ENCODE measurements at regions not wholly inside any gene's neighbourhood (a gene's known extent, or its start where the extent isn't known, plus 50 kb on each side); places are given as distances from the start of the nearest gene placed in this dataset.

GRCh38 chr13:112220296-112220875, 153.4 kb downstream of the SOX1 start:
- TF ChIP-seq CTCF (IDR thresholded peaks at IDR 0.05) (no peak), EP300 (IDR thresholded peaks at IDR 0.05) (no peak), POLR2A (IDR thresholded peaks at IDR 0.05; ENCODE audit: low read depth) (no peak), POLR2AphosphoS5 (IDR thresholded peaks at IDR 0.05) (no peak)

All from esophagus muscularis mucosa (tissue), 4 donors.